ENCODE measurements at regions not wholly inside any gene's neighbourhood (a gene's known extent, or its start where the extent isn't known, plus 50 kb on each side); places are given as distances from the start of the nearest gene placed in this dataset.
A peak's percentile ranks its signal among the peaks of the same experiment; 100 is the strongest.
"Not testable (repeated sequence)": the region's sequence is repeated elsewhere in the genome, so short reads cannot be mapped to it uniquely, and the experiment has no call there.

DNA sequence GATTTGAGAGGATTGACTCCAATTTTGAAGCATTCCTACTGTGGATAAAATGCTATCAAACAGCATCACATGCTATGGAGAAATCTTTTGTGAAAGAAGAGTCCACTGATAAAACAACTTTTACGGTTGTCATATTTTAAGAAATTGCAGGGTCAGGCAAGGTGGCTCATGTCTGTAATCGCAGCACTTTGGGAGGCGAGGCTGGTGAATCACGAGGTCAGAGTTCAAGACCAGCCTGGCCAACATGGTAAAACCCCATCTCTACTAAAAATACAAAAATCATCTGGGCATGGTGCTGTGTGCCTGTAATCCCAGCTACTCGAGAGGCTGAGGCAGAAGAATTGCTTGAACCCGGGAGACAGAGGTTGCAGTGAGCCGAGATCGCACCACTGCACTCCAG is 338.8 kb upstream of the SOX9 start:
- intact Hi-C loops (cut with DNase I); DNase-seq; ATAC-seq: not testable (repeated sequence)

DNA sequence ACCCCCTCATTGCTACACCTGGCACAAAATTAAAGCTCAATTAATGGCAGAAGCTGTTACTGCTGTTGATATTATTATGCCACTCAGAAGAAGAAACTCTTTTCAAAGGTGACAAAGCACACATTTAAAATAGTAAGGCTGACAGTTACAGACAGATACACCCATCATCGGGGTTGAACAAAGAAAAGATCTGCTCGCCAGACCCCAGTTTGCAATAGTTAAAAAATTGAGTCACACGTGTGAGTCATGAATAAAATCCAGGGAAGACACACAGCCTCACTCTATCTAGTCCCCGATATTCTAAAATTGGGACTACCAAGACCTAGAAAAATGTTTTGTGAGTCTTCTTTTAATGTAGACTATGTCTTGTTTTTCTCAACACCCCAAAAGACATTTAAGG is 330.0 kb upstream of the SOX9 start:
- intact Hi-C loops (cut with DNase I) = no loop called here
- ATAC-seq (no peak), DNase-seq (no peak)

DNA sequence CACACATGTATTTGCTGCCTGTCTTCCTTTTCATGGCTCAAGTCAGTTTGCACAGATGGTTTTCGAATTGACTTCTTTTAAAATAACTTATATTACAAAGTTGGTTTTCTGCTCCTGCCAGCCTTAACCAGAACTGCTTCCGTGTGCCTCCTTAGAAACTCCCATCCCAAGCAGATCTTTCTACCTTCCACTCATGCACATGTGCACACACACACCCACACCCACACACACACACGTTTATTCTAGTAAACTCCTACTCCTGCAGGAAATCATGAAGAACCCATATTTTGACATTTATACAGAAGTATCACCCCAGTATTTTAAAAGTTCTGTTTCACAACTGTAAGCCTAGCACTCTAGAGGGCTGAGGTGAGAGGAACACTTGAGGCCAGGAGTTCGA is 329.5 kb upstream of the SOX9 start:
- intact Hi-C loops (cut with DNase I) = no loop called here
- no peak for DNase-seq
- ATAC-seq = no peak

- intact Hi-C loops (cut with DNase I) = no loop called here
- ATAC-seq (no peak), DNase-seq (no peak)
Observed at GRCh38 chr17:71792966-71793365, 327.9 kb upstream of the SOX9 start.

- no peak for ATAC-seq
- intact Hi-C loops (cut with DNase I) = no loop called here
- no peak for DNase-seq
Observed at GRCh38 chr17:71793518-71793917, 327.3 kb upstream of the SOX9 start.

DNA sequence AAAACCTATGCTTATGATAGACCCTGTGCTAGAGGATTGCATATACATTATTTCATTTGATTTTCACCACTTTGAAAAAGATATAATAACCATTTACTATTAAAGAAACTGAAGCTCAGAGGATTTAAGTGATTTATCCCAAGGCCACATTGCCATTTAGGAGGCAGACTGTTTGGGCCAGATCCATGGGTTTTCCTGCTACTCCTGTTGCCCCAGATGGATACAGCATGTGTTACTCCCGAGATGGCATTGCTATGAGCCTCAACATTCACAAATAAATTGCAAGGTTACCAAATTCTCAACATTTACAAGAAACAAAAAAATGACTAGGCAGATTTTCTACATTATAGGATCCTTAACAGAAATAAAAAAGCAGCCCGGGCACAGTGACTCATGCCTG is 322.1 kb upstream of the SOX9 start:
- DNase-seq (no peak), ATAC-seq (no peak)
- intact Hi-C loops (cut with DNase I) = no loop called here

DNA sequence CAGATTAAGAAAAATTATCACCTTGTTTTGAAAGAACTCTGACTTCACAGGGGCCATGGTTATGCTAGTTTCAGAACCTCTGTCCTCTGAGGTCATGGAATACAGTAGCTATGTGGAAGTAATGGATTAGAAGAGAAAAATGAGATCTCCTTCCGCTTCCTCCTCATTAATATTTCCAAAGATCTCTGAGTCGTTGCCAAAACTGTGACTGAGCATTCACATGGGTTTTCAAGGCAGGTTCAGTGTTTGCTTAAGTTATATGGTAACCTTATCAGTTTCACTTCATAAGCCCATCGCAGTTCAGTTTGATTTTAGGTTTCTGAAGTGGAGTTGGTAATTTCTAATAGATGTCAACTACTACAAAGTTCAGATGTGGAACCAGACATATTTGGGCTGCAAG is 321.2 kb upstream of the SOX9 start:
- DNase-seq (no peak), ATAC-seq (no peak)
- intact Hi-C loops (cut with DNase I) = no loop called here

DNA sequence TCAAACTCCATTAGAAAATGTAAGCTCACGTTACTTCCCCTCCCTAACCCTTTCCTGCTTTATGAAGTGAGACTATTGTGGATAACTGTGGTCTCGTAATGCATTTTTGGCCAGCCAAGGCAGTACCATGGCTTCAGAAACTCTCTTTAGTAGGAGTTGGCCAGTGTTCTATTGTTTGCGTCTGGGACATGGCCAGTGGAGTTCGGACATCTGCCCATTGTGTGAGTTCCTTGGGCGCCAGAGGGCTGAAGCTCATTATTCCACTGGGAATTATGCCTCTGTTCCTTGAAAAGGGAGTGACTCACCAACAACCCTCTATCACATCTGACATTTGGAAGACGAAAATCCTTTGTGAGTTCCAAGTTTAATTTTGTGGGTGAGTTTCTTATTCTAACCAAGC is 319.5 kb upstream of the SOX9 start:
- ATAC-seq (no peak), DNase-seq (no peak)
- intact Hi-C loops (cut with DNase I) = no loop called here

- DNase-seq (no peak), ATAC-seq (no peak)
- intact Hi-C loops (cut with DNase I) = no loop called here
Observed at GRCh38 chr17:71802663-71803062, 318.2 kb upstream of the SOX9 start.

DNA sequence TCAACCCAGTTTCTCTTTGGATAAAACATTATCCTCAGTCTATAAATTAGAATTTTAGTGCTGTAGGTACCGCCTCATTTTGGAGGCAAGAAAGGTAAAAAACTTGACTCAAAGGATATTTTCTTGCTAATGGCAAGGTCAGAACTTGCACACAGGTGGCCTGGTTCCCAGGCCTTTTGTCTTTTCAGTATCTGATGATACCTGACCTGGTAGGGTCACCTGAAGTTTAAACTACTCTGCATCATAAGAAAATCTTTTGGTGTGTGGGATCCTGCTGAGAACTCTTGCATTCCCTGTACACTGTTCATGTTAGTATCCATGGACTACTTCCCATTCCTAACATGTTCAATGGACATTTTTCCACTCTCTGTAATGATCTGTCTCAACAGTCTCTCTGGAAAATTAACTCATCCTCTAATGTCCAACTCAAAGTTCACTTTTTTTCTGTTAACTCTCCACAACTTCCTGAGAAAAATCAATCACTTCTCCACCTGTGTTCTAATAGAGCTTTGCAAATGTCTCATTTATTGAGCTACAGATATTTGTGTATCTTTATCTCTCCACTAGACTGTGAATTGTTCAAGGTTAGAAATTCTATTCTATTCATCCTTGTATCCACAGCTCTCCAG is 317.1 kb upstream of the SOX9 start:
- ATAC-seq (no peak), DNase-seq (no peak)
- intact Hi-C loops (cut with DNase I) = no loop called here

GRCh38 chr17:71809537-71809936 is 311.3 kb upstream of the SOX9 start:
- intact Hi-C loops (cut with DNase I) = no loop called here
- no peak for DNase-seq
- ATAC-seq = no peak

DNA sequence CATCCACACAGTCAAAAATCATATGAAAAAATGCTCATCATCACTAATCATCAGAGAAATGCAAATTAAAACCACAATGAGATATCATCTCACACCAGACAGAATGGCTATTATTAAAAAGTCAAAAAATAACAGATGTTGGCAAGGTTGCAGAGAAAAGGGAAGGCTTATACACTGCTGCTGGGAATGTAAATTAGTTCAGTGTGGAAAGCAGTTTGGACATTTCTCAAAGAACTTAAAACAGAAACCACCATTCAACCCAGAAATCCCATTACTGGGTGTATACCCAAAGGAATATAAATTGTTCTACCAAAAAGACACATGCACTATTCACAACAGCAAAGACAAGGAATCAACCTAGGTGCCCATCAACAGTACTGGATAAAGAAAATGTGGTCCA is 307.0 kb upstream of the SOX9 start:
- ATAC-seq; intact Hi-C loops (cut with DNase I); DNase-seq: not testable (repeated sequence)

DNA sequence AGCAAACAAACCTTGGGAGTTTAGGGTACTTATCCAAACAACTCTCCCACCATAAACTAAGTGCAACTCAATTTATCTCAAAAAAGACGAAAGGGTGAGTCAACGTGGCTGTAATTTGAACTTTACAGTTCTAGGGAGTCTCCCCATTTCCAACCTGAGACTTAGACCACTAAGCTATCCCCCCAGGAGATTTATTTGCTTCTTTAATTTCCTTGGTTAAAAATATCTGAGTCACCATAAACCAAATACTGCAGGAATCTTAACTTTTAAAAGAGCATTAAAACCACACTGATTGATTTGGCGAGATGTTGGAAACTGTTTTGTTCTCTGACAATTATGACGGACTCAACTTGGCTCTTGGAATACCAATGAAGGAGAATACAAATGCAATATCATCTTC is 299.3 kb upstream of the SOX9 start:
- DNase-seq = no peak
- intact Hi-C loops (cut with DNase I) = no loop called here
- no peak for ATAC-seq

- no peak for DNase-seq
- no peak for ATAC-seq
- intact Hi-C loops (cut with DNase I) = no loop called here
Observed at GRCh38 chr17:71824671-71825070, 296.1 kb upstream of the SOX9 start.

DNA sequence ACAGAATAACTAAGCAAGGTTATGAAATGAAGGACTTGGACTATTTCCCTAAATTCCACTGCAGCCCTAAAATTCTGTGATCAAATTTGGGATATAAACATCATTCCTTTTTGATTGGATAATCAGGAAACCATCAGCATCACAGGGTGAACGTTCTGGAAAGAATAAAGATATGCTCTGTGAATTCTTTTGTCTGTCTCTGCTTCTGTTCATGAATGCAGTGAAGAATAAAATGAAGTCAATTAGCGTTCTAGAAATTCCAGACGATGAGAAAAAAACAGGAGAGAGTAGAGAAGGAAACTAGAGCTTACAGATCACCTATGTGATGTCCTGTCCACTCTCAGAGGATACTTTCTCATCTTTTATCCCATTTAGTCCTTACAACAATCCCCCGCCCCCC is 295.1 kb upstream of the SOX9 start:
- ATAC-seq = no peak
- intact Hi-C loops (cut with DNase I) = no loop called here
- DNase-seq = no peak

DNA sequence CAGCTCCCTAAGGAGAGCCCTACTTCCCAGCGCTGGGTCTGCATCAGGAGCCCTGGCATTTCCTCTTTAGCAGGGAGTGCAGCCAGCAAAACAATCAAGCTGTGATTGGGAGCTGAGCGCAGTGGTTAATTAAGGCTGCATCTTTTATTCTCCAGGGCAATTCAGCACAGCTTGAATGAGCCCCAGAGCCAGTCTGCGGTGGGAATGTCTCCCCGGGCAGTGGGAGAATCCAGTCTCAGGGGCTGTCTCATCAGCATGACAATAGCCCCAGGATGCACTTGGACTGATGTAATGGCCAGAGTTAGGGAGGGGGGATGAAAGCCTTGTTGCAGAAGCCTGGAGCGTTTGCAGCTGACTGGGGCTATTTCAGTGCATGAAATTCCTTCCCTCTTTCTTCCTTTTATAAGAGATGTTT is 292.6 kb upstream of the SOX9 start:
- intact Hi-C loops (cut with DNase I) = no loop called here
- DNase-seq = no peak
- ATAC-seq = peak in 1 of 2 donors; percentile 47

GRCh38 chr17:71830866-71831265 is 290.0 kb upstream of the SOX9 start:
- intact Hi-C loops (cut with DNase I) = no loop called here
- no peak for ATAC-seq

DNA sequence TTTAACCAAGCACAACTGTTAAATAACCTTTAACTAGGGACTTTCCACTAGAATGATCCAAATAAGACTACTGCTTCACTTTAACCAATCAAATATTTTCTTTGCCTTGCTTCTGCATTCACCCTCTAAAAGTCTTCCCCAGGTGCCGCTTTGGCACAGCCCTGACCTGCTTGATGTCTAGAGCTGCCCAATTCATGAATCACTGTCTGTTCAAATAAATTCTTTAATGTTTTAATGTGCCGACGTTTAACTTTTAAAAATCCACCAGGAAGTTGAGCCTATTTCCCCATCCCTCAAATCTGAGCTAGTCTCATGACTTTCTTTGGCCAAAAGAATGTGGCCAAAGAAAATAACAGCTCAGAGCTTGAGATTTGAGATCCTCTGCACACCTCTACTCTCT is 277.8 kb upstream of the SOX9 start:
- intact Hi-C loops (cut with DNase I) = no loop called here

More at GRCh38 chr17:71830866-71831265, 290.0 kb upstream of the SOX9 start:
- no peak for DNase-seq

DNA sequence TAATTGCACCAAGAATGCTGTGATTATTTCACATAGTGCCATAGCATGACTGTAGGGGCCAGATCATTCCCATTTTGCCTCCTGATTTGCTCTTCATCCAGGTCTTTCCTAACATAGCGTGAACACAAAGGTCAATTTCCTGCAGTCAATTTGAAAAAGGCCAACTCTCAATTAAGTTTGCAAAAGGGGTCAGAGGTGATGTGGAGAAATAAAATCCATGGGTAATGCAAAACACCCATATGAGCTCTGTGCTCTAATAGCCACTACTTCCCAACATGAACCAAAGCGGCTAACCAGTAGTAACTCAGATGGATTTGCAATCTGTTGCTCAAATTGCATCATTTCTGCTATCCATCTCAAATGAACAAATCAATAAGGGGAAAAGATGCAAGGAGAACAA is 275.5 kb upstream of the SOX9 start:
- DNase-seq = no peak
- intact Hi-C loops (cut with DNase I) = no loop called here
- ATAC-seq = no peak

More for the DNA sequence above, 277.8 kb upstream of the SOX9 start:
- DNase-seq (no peak), ATAC-seq (no peak)

DNA sequence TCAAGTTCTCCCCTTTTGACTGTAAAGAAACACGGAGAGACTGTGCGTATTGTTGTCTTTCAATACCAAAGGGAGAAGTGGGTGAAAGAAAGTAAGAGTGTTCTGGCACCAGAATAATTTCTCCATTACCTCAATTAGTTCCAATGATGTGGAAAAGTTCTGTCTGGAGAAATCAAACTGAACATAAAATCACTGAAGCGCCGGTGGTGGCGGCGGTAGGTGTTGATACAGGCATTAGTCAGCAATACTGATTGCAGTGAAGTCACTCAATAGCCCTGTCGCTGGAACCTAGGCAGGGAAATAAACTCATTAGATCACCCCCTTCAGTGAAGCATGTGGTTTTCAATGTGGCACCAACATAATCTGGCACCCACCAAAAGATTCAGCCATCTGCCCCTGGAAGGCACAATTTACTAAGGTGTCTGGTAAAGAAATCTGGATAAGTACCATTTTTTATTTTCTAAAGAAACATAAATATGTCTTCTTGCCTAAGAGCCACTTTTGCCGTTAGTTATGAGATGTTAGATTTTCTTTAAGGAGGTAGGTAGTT is 274.2 kb upstream of the SOX9 start:
- no peak for DNase-seq
- intact Hi-C loops (cut with DNase I) = no loop called here
- ATAC-seq = no peak
